AG10803 (cell line): ENCODE measurements at regions not wholly inside any gene's neighbourhood (a gene's known extent, or its start where the extent isn't known, plus 50 kb on each side); places are given as distances from the start of the nearest gene placed in this dataset.

Experiments
- DNase-seq: peaks from one replicate; pipeline ENCODE4 v3.0.0; 2010; ENCODE audit warnings: low read depth
- H3K4me3 ChIP-seq: 2 replicates; pipeline ENCODE4 v1.5.1; 2011; ENCODE audit warnings: mild to moderate bottlenecking, low read length, control low read depth
- TF ChIP-seq, protein P1 (sequence below): conservative IDR thresholded peaks from 2 replicates; pipeline ENCODE4 v1.5.1; 2011; ENCODE audit warnings: mild to moderate bottlenecking, low read length, control low read depth, inconsistent platforms

DNA sequence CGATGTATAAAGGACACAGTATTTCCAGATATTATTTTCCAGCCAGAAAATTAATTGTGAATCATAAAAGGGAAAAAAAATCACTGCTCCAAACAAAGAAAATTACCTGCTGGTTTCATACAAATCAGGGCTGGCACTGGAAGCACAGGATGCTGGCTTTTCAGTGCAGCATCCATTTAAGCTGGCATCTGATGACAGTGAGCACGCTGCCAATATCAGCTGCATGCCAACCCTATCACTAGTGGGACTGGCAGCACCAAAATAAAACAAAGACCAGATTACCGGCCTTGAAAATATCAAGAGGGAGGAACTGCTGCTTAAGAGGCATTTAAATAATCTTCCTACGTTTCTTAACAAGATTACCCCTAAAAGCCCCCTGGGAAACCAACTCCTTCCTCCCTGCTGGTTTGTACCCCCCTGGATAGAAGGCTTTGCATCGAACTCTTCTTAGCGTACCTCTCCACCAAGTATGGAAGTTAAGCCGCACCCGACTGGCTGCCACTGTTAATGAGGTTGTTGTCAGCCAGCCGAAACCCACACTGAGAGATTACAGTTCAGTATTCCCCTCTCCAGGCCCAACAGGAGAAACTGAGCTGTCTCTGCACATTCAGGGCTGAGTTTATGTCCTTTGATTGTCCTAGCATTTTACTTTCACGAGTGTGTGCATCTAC, 257.8 kb downstream of the EFNB2 start:
- DNase-seq, result no peak
- TF ChIP-seq, protein P1, sequence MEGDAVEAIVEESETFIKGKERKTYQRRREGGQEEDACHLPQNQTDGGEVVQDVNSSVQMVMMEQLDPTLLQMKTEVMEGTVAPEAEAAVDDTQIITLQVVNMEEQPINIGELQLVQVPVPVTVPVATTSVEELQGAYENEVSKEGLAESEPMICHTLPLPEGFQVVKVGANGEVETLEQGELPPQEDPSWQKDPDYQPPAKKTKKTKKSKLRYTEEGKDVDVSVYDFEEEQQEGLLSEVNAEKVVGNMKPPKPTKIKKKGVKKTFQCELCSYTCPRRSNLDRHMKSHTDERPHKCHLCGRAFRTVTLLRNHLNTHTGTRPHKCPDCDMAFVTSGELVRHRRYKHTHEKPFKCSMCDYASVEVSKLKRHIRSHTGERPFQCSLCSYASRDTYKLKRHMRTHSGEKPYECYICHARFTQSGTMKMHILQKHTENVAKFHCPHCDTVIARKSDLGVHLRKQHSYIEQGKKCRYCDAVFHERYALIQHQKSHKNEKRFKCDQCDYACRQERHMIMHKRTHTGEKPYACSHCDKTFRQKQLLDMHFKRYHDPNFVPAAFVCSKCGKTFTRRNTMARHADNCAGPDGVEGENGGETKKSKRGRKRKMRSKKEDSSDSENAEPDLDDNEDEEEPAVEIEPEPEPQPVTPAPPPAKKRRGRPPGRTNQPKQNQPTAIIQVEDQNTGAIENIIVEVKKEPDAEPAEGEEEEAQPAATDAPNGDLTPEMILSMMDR, result no peak
- H3K4me3 ChIP-seq, result no peak overlapping the region

DNA sequence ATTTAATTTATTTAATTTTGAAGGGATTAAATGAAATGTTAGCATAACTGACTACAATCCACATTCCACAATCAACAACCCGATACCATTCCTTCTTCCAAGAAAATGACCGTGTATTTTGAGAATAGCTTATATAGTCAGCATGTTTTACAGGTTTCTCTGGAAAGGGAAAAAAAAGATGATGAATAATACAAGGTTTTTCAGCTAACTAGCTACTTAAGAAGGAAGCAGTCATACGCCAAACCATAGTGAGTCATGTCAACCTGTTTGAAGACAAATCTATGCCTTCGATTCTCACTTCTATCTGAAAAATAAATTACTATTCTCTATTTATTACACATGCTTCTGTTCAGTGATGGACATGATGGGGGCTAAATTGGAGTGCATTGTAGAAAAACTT, 258.6 kb downstream of the EFNB2 start:
- TF ChIP-seq, protein P1, result no peak
- DNase-seq, result no peak
- no peak overlapping the region for H3K4me3 ChIP-seq

DNA sequence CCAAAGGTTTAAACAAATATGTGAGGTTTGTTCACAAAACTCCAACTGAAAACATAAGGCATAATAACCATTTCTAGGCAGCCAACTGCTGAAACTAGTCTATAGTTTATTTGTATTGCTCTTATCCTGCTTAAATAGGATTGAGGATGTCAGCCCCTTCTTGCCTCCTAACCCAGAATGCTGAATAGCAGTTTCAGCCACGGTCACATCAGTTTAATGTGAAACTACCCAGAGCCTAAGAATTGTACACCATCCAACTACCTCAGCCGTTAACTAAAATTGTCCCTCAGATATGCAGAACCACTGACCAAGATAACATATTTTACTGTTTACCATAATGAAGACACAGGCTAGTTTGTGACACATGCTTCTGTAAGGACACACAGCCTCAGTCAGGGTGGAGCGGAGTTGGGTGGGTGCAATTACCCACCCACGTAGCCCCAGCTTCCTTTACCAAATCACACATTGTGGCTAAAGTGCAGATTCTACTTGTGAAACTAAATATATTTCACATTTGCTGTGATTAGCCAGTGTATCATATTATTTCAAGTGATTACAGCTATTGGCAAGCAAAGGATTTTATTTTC, 259.9 kb downstream of the EFNB2 start:
- TF ChIP-seq, protein P1, result no peak
- peak; percentile 6 for DNase-seq
- H3K4me3 ChIP-seq, result no peak overlapping the region

DNA sequence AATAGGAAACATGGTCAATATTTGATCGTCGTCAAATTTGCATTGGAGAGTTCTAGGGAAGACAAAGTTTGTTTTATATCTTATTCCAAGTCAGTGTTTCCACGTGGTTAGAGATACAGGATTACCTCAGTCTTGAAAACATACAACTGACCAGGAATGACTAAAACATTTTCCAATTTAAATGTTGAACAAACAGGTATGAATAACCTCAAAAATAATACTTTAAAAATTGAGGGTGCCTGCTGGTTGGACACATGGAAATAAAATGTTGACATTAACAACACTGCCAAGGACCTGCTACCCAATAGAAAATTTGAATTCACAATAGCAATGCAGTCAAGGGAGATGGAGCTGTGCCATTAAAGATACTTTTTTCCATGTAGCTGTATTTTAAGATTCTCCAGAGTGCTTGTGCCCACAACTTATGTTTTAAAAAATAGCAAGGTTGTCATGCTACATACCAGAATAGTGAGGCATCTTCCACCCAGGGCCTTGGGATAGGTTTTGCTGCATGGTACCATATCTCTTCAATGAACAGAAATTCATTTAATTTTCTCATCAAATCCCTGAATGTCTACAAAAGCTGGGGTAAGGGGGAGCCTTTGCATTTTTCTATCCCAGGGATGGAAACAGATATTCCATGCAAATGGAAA, 260.8 kb downstream of the EFNB2 start:
- peak; percentile 15 for DNase-seq
- TF ChIP-seq, protein P1, result no peak
- H3K4me3 ChIP-seq, result no peak overlapping the region

DNA sequence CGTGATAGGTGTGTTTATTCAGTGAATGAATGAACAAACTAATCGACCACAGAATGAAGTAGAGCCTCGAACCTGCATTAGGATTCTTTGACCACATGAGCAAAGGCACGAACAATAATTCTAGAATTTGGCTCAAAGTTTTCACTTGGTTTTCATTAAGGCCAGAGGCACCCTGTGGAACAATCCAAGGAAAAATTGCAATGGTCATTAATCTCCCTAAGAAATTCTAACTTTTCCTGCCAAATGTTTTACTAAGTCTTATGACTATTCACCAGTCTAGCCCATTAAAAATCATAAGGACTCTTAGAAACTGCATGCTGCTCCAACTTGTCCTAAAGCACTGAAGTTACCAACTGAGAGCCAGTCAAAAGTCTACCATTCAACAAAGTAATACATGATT, 271.7 kb downstream of the EFNB2 start:
- H3K4me3 ChIP-seq, result no peak overlapping the region
- peak; percentile 54 for DNase-seq
- TF ChIP-seq, protein P1, result no peak

DNA sequence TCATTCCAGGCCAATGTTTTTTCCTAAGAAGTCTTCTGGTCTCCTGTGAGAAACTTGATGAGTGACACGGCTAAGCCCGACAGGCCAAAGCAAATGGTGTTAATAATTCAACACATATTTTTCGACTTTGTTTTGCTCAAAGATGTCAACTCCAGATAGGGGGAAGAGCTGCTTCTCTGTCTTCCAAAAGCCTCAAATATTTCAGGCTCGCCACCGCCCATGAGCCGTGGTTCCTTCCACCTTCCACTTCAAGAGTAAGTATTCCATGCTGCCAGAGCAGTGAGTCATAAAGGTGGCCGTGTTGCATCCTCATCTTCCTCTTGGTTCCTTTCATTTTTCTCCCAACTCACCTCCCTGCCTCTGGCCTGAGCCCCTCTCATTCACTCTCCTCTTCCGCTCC, 272.6 kb downstream of the EFNB2 start:
- DNase-seq, result peak; percentile 73
- TF ChIP-seq, protein P1, result no peak
- H3K4me3 ChIP-seq, result no peak overlapping the region

DNA sequence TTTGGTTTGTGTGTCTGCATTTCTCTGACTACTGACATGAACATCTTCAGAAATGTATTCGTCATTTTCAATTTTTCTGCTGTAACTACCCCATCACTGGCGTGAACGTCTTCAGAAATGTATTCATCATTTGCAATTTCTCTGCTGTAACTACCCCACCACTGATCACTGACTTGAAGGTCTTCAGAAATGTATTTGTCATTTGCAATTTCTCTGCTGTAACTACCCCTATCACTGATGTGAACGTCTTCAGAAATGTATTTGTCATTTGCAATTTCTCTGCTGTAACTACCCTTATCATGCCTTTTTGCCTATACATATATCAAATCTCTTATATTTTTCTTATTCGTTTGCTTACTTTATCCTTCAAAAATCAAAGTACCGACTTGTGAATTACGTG, 274.0 kb downstream of the EFNB2 start:
- H3K4me3 ChIP-seq, result no peak overlapping the region
- TF ChIP-seq, protein P1, result no peak
- no peak for DNase-seq
